ENCODE measurements at regions not wholly inside any gene's neighbourhood (a gene's known extent, or its start where the extent isn't known, plus 50 kb on each side); places are given as distances from the start of the nearest gene placed in this dataset.
"Not testable (repeated sequence)": the region's sequence is repeated elsewhere in the genome, so short reads cannot be mapped to it uniquely, and the experiment has no call there.

DNA sequence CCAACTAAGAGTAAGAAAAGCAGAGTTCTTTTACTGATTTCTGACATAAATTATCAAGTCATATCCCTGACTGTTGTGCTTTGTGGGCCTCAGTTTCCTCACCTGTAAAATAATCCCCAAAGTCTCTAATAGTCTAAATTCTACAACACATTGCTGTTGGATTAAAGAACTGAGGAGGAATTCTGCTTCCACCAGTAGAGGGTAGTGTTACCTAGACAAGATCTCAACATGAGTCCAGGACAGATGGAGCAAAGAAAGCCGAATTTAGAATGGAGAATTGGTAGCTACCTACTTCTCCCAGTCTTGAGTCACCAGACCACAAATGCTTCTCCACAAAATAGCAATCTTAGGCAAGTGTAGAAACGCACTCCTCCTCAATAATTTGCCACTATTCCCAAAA lies 462.5 kb upstream of the FSHR start:
- no peak overlapping the region for H3K14ac ChIP-seq (ENCODE audit: low read length in 2 of 2)
- WGBS: 10% methylated on average over 2 of the region's 2 CpGs
- no peak overlapping the region for H2BK15ac ChIP-seq (ENCODE audit: low read depth, poor library complexity, severe bottlenecking)
- H4K8ac ChIP-seq (ENCODE audit: low read length): no peak overlapping the region
- no peak overlapping the region for H4K91ac ChIP-seq (ENCODE audit: low read length)
- DNase-seq: peak; percentile 18
- no peak overlapping the region for H2BK120ac ChIP-seq (ENCODE audit: low read depth, low read length)
- no peak overlapping the region for H3K4ac ChIP-seq (ENCODE audit: low read depth in 1 of 2, low read length in 2 of 2)
- no peak overlapping the region for H3K23ac ChIP-seq (ENCODE audit: low read length in 2 of 2)
- H3K9me3 ChIP-seq (ENCODE audit: control insufficient read depth, low read length): no peaks in the 10 kb centered on the region
- no peak overlapping the region for H2AK5ac ChIP-seq (ENCODE audit: low read length, severe bottlenecking)
- H2AFZ ChIP-seq (ENCODE audit: low read depth, low read length): no peak overlapping the region
- H3K36me3 ChIP-seq (ENCODE audit: control insufficient read depth in 1 of 2, insufficient read depth in 2 of 2, low read depth in 1 of 2, low read length in 2 of 2): no peaks in the 10 kb centered on the region
- H3K27me3 ChIP-seq (ENCODE audit: control insufficient read depth in 1 of 2, insufficient read depth in 1 of 2, low read length in 2 of 2): no peaks in the 10 kb centered on the region
- H3K4me3 ChIP-seq (ENCODE audit: insufficient read depth in 1 of 2, low read depth in 1 of 2, low read length in 2 of 2): no peak overlapping the region
- H2BK12ac ChIP-seq (ENCODE audit: low read length in 2 of 2): no peak overlapping the region
- no peak overlapping the region for H3K18ac ChIP-seq (ENCODE audit: low read depth in 1 of 2, low read length in 2 of 2)
- no peaks in the 10 kb centered on the region for H3K79me1 ChIP-seq (replicated peaks; ENCODE audit: low read length, poor library complexity, severe bottlenecking)
- H3K9ac ChIP-seq (ENCODE audit: low read length): no peak overlapping the region
- H3K27ac ChIP-seq (ENCODE audit: low read length, poor library complexity, severe bottlenecking): no peak overlapping the region
- H2BK5ac ChIP-seq (ENCODE audit: low read depth, low read length, poor library complexity, severe bottlenecking): no peak overlapping the region
- H3K4me1 ChIP-seq (ENCODE audit: control insufficient read depth, insufficient read depth, low read depth, low read length): no peaks in the 10 kb centered on the region
- no peak overlapping the region for H3K4me2 ChIP-seq (ENCODE audit: low read length, poor library complexity, severe bottlenecking)

DNA sequence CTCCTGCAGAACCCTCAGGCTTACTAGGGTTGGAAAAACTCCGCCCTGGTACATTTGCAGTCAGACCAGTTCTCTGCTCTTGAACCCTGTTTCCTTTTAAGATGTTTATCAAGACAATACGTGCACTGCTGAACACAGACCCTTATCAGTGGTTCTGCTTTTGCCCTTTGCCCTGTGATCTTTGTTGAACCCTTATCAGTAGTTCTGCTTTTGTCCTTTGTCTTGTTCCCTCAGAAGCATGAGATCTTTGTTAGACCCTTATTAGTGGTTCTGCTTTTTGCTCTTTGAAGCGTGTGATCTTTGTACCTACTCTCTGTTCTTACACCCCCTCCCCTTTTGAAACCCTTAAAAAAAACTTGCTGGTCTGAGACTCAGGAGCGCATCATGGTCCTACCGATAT lies 457.5 kb upstream of the FSHR start:
- not testable (repeated sequence) for H2BK5ac ChIP-seq (ENCODE audit: low read depth, low read length, poor library complexity, severe bottlenecking); H2BK120ac ChIP-seq (ENCODE audit: low read depth, low read length); H3K4me2 ChIP-seq (ENCODE audit: low read length, poor library complexity, severe bottlenecking); H2BK12ac ChIP-seq (ENCODE audit: low read length in 2 of 2); H3K4ac ChIP-seq (ENCODE audit: low read depth in 1 of 2, low read length in 2 of 2); H3K23ac ChIP-seq (ENCODE audit: low read length in 2 of 2); H3K4me3 ChIP-seq (ENCODE audit: insufficient read depth in 1 of 2, low read depth in 1 of 2, low read length in 2 of 2); H2AFZ ChIP-seq (ENCODE audit: low read depth, low read length); H3K9ac ChIP-seq (ENCODE audit: low read length); H3K27me3 ChIP-seq (ENCODE audit: control insufficient read depth in 1 of 2, insufficient read depth in 1 of 2, low read length in 2 of 2); H3K27ac ChIP-seq (ENCODE audit: low read length, poor library complexity, severe bottlenecking); H2BK15ac ChIP-seq (ENCODE audit: low read depth, poor library complexity, severe bottlenecking); H3K14ac ChIP-seq (ENCODE audit: low read length in 2 of 2); H3K9me3 ChIP-seq (ENCODE audit: control insufficient read depth, low read length); H4K8ac ChIP-seq (ENCODE audit: low read length); DNase-seq; H2AK5ac ChIP-seq (ENCODE audit: low read length, severe bottlenecking); H3K18ac ChIP-seq (ENCODE audit: low read depth in 1 of 2, low read length in 2 of 2); H3K79me1 ChIP-seq (replicated peaks; ENCODE audit: low read length, poor library complexity, severe bottlenecking); H3K4me1 ChIP-seq (ENCODE audit: control insufficient read depth, insufficient read depth, low read depth, low read length); H3K36me3 ChIP-seq (ENCODE audit: control insufficient read depth in 1 of 2, insufficient read depth in 2 of 2, low read depth in 1 of 2, low read length in 2 of 2); H4K91ac ChIP-seq (ENCODE audit: low read length)
- WGBS: 85% methylated on average over 5 of the region's 5 CpGs

- Histone ChIP-seq H2BK120ac (ENCODE audit: low read depth, low read length) (no peak overlapping the region), H2BK12ac (ENCODE audit: low read length in 2 of 2) (no peak overlapping the region), H2AK5ac (ENCODE audit: low read length, severe bottlenecking) (no peak overlapping the region), H3K4me3 (ENCODE audit: insufficient read depth in 1 of 2, low read depth in 1 of 2, low read length in 2 of 2) (no peak overlapping the region), H3K14ac (ENCODE audit: low read length in 2 of 2) (no peak overlapping the region), H3K4me2 (ENCODE audit: low read length, poor library complexity, severe bottlenecking) (no peak overlapping the region), H3K18ac (ENCODE audit: low read depth in 1 of 2, low read length in 2 of 2) (no peak overlapping the region), H4K91ac (ENCODE audit: low read length) (no peak overlapping the region), H3K9ac (ENCODE audit: low read length) (no peak overlapping the region), H2AFZ (ENCODE audit: low read depth, low read length) (no peak overlapping the region), H3K4ac (ENCODE audit: low read depth in 1 of 2, low read length in 2 of 2) (no peak overlapping the region), H3K27me3 (ENCODE audit: control insufficient read depth in 1 of 2, insufficient read depth in 1 of 2, low read length in 2 of 2) (no peaks in the 10 kb centered on the region), H3K36me3 (ENCODE audit: control insufficient read depth in 1 of 2, insufficient read depth in 2 of 2, low read depth in 1 of 2, low read length in 2 of 2) (no peaks in the 10 kb centered on the region), H3K9me3 (ENCODE audit: control insufficient read depth, low read length) (no peaks in the 10 kb centered on the region), H2BK15ac (ENCODE audit: low read depth, poor library complexity, severe bottlenecking) (no peak overlapping the region), H2BK5ac (ENCODE audit: low read depth, low read length, poor library complexity, severe bottlenecking) (no peak overlapping the region), H3K27ac (ENCODE audit: low read length, poor library complexity, severe bottlenecking) (no peak overlapping the region), H3K23ac (ENCODE audit: low read length in 2 of 2) (no peak overlapping the region), H3K79me1 (replicated peaks; ENCODE audit: low read length, poor library complexity, severe bottlenecking) (no peaks in the 10 kb centered on the region), H3K4me1 (ENCODE audit: control insufficient read depth, insufficient read depth, low read depth, low read length) (no peaks in the 10 kb centered on the region), H4K8ac (ENCODE audit: low read length) (no peak overlapping the region)
- DNase-seq: no peak
- 71% methylated on average over 1 of the region's 3 CpGs for WGBS
Observed at GRCh38 chr2:49600524-49600923, 446.2 kb upstream of the FSHR start.

- H3K4ac ChIP-seq (ENCODE audit: low read depth in 1 of 2, low read length in 2 of 2): no peak overlapping the region
- no peak overlapping the region for H4K8ac ChIP-seq (ENCODE audit: low read length)
- no peaks in the 10 kb centered on the region for H3K36me3 ChIP-seq (ENCODE audit: control insufficient read depth in 1 of 2, insufficient read depth in 2 of 2, low read depth in 1 of 2, low read length in 2 of 2)
- no peak for DNase-seq
- H3K14ac ChIP-seq (ENCODE audit: low read length in 2 of 2): no peak overlapping the region
- H3K18ac ChIP-seq (ENCODE audit: low read depth in 1 of 2, low read length in 2 of 2): no peak overlapping the region
- H3K4me1 ChIP-seq (ENCODE audit: control insufficient read depth, insufficient read depth, low read depth, low read length): no peaks in the 10 kb centered on the region
- H3K23ac ChIP-seq (ENCODE audit: low read length in 2 of 2): no peak overlapping the region
- 67% methylated on average over 1 of the region's 1 CpG for WGBS
- no peaks in the 10 kb centered on the region for H3K79me1 ChIP-seq (replicated peaks; ENCODE audit: low read length, poor library complexity, severe bottlenecking)
- H2AK5ac ChIP-seq (ENCODE audit: low read length, severe bottlenecking): no peak overlapping the region
- H2BK12ac ChIP-seq (ENCODE audit: low read length in 2 of 2): no peak overlapping the region
- H3K27me3 ChIP-seq (ENCODE audit: control insufficient read depth in 1 of 2, insufficient read depth in 1 of 2, low read length in 2 of 2): no peaks in the 10 kb centered on the region
- no peak overlapping the region for H2BK120ac ChIP-seq (ENCODE audit: low read depth, low read length)
- no peak overlapping the region for H4K91ac ChIP-seq (ENCODE audit: low read length)
- no peak overlapping the region for H2BK15ac ChIP-seq (ENCODE audit: low read depth, poor library complexity, severe bottlenecking)
- H3K4me2 ChIP-seq (ENCODE audit: low read length, poor library complexity, severe bottlenecking): no peak overlapping the region
- no peak overlapping the region for H3K27ac ChIP-seq (ENCODE audit: low read length, poor library complexity, severe bottlenecking)
- H3K4me3 ChIP-seq (ENCODE audit: insufficient read depth in 1 of 2, low read depth in 1 of 2, low read length in 2 of 2): no peak overlapping the region
- H2AFZ ChIP-seq (ENCODE audit: low read depth, low read length): no peak overlapping the region
- no peaks in the 10 kb centered on the region for H3K9me3 ChIP-seq (ENCODE audit: control insufficient read depth, low read length)
- H2BK5ac ChIP-seq (ENCODE audit: low read depth, low read length, poor library complexity, severe bottlenecking): no peak overlapping the region
- no peak overlapping the region for H3K9ac ChIP-seq (ENCODE audit: low read length)
Observed at GRCh38 chr2:49598231-49598630, 443.9 kb upstream of the FSHR start.

All from mesenchymal stem cell (in vitro differentiated cells and primary cell).